Testis (tissue), 2 donors: ENCODE measurements at regions not wholly inside any gene's neighbourhood (a gene's known extent, or its start where the extent isn't known, plus 50 kb on each side); places are given as distances from the start of the nearest gene placed in this dataset.

Experiments used
- POLR2A ChIP-seq: fragments of 450-650 bp; IDR thresholded peaks from one replicate; pipeline ENCODE4 v1.6.1; 2017; ENCODE audit warnings: antibody characterized with exemption, mild to moderate bottlenecking, moderate library complexity
- TF ChIP-seq, protein P1 (sequence below), 3 experiments: fragments of 450-650 bp in 2 of 3; fragments of 200-600 bp in 1 of 3; sonication (generic) in 1 of 3; IDR thresholded peaks; one replicate each; pipeline ENCODE4 v1.5.1; 2016 to 2019; ENCODE audit warnings: antibody characterized with exemption in 3 of 3, mild to moderate bottlenecking in 2 of 3, moderate library complexity in 1 of 3

DNA sequence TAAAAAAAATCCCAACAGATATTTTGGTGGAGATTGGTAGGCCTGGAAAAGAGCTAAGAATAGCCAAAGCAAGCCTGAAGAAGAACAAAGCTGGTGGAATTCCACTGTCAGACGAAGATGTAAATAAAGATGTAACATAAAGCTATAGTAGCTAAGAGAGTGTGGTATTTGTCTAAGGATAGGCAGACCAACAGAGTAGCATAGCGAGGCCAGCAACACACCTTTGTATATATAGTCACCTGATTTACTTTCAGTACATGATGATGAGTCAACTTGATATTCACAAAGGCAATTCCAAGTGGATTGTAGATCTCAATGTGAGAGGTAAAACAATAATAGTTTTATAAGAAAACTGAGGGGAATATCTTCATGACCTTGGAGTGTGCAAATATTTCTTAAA is 53.6 kb upstream of the SYN2 start:
- TF ChIP-seq, protein P1, sequence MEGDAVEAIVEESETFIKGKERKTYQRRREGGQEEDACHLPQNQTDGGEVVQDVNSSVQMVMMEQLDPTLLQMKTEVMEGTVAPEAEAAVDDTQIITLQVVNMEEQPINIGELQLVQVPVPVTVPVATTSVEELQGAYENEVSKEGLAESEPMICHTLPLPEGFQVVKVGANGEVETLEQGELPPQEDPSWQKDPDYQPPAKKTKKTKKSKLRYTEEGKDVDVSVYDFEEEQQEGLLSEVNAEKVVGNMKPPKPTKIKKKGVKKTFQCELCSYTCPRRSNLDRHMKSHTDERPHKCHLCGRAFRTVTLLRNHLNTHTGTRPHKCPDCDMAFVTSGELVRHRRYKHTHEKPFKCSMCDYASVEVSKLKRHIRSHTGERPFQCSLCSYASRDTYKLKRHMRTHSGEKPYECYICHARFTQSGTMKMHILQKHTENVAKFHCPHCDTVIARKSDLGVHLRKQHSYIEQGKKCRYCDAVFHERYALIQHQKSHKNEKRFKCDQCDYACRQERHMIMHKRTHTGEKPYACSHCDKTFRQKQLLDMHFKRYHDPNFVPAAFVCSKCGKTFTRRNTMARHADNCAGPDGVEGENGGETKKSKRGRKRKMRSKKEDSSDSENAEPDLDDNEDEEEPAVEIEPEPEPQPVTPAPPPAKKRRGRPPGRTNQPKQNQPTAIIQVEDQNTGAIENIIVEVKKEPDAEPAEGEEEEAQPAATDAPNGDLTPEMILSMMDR (IDR thresholded peaks at IDR 0.05), result no peak
- no peak for TF ChIP-seq POLR2A
